Breast epithelium (tissue), 4 donors: ENCODE measurements at regions not wholly inside any gene's neighbourhood (a gene's known extent, or its start where the extent isn't known, plus 50 kb on each side); places are given as distances from the start of the nearest gene placed in this dataset.

Experiments used
- DNase-seq, 2 donors: peaks; one replicate each; pipeline ENCODE4 v3.0.0-alpha.2; 2019; ENCODE audit warnings: low spot score in 2 of 2
- H3K27ac ChIP-seq, 2 donors: fragments of 200-600 bp; sonication (generic) in 1 of 2; one replicate each; pipeline ENCODE4 v1.5.1; 2016 to 2019; ENCODE audit warnings: mild to moderate bottlenecking in 1 of 2
- H3K27me3 ChIP-seq, 2 donors: fragments of 200-600 bp; sonication (generic) in 1 of 2; one replicate each; pipeline versions ENCODE4 v1.5.1 to v1.6.0; 2017 to 2019; ENCODE audit warnings: control low read depth in 1 of 2, mild to moderate bottlenecking in 1 of 2
- H3K36me3 ChIP-seq: fragments of 200-600 bp; one replicate; pipeline ENCODE4 v1.5.1; 2019
- H3K4me1 ChIP-seq, 2 donors: fragments of 200-600 bp; sonication (generic); one replicate each; pipeline ENCODE4 v1.5.1; 2016 to 2019; ENCODE audit warnings: control low read depth in 1 of 2
- H3K4me3 ChIP-seq, 3 donors: fragments of 200-600 bp; sonication (generic); 1 replicate in 2 of 3; 2 replicates in 1 of 3; pipeline ENCODE4 v1.5.1; 2016 to 2019; ENCODE audit warnings: mild to moderate bottlenecking in 3 of 3, moderate library complexity in 2 of 3
- H3K9me3 ChIP-seq, 2 donors: fragments of 200-600 bp; sonication (generic) in 1 of 2; one replicate each; pipeline ENCODE4 v1.5.1; 2016 to 2019; ENCODE audit warnings: control low read depth in 1 of 2
- POLR2A ChIP-seq: fragments of 450-650 bp; IDR thresholded peaks from one replicate; pipeline ENCODE4 v1.6.1; 2016; ENCODE audit warnings: antibody characterized with exemption, mild to moderate bottlenecking, moderate library complexity
- POLR2AphosphoS5 ChIP-seq, 3 donors: sonication (generic); formaldehyde crosslinking; IDR thresholded peaks; one replicate each; pipeline ENCODE4 v1.6.1; 2017; ENCODE audit warnings: antibody characterized with exemption in 3 of 3
- intact Hi-C: fragments of 100-400 bp; cut with DNase I; formaldehyde crosslinking; loops from one replicate; pipeline ENCODE4 v1.15.1; 2023; ENCODE audit warnings: low total_unique reads
- TF ChIP-seq, protein P1 (sequence below), 3 donors: fragments of 450-650 bp; IDR thresholded peaks; one replicate each; pipeline ENCODE4 v1.5.1; 2016 to 2017; ENCODE audit warnings: antibody characterized with exemption in 3 of 3, mild to moderate bottlenecking in 3 of 3, moderate library complexity in 3 of 3

DNA sequence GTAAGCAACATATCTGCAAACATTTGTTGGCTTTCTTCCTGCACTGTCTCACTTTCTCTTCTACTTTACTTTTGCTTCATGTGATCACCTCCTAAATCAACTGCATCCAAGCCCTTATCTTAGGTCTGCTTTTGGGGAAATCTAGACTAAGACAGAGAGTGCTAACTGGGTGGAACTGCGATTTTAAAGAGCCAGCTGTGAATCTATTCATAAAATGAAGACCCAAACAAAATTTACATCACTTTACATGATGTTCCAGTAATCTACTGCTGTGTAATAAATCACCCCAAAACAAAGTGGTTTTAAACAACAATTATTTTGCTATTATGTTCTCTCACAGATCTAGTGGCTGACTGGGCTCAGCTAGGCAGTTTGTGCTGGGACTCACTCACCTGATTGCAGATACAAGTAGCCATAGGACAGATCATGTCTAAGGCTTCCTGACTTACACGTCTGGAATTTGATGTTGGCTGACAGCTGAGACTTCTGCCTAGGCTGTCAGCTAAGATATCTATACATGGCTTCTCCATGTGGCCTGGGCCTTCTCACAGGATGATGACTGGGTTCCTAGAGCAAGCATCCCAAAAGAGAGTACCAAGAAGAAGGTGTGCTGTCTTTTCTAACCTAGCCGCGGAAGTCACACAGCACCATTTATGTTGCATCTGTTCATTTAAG is 145.1 kb upstream of the TBCA start:
- H3K4me3 ChIP-seq, result no peak overlapping the region
- no peak for DNase-seq
- H3K36me3 ChIP-seq, result no peaks in the 10 kb centered on the region
- H3K27me3 ChIP-seq, result no peaks in the 10 kb centered on the region
- intact Hi-C loops, result no loop called here
- TF ChIP-seq POLR2A (no peak), POLR2AphosphoS5 (IDR thresholded peaks at IDR 0.05) (no peak)
- H3K9me3 ChIP-seq, result no peaks in the 10 kb centered on the region
- H3K4me1 ChIP-seq, result no peaks in the 10 kb centered on the region
- no peak overlapping the region for H3K27ac ChIP-seq

DNA sequence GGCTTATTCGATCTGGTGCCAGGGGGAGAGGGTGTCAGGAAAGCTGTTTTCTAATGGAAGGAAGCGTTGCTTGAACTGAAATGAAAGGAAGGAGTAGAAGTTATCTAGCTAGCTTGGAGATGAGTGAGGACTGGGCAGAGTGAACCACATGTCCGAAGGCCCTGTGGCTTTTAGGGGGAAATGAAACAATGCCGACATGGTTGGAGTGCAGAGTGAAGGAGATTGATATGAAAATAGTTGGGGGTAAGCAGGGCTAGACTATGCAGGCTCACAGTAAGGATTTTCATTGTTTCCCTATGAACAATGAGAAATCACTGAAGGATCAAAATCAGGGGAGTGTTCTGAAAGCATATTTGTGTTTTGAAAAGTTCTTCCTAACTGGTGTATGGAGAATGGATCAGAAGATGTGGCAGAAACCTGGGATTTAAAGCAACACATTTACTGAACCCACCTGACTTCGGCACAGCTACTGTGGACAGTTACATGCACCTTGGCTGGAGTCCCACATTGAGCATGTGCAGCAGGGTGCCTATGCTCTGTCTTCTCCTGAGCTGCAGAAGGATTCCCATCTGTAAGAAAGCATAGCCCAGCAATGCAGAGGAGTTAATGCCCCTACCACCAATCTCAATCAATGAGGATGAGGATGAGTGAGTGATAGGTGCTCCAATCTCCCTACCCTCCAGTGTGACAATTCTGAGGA is 144.4 kb upstream of the TBCA start:
- no peak for DNase-seq
- no peak overlapping the region for H3K27ac ChIP-seq
- no peak overlapping the region for H3K4me3 ChIP-seq
- no peaks in the 10 kb centered on the region for H3K4me1 ChIP-seq
- intact Hi-C loops, result no loop called here
- TF ChIP-seq POLR2A (no peak), POLR2AphosphoS5 (IDR thresholded peaks at IDR 0.05) (no peak)
- TF ChIP-seq, protein P1, sequence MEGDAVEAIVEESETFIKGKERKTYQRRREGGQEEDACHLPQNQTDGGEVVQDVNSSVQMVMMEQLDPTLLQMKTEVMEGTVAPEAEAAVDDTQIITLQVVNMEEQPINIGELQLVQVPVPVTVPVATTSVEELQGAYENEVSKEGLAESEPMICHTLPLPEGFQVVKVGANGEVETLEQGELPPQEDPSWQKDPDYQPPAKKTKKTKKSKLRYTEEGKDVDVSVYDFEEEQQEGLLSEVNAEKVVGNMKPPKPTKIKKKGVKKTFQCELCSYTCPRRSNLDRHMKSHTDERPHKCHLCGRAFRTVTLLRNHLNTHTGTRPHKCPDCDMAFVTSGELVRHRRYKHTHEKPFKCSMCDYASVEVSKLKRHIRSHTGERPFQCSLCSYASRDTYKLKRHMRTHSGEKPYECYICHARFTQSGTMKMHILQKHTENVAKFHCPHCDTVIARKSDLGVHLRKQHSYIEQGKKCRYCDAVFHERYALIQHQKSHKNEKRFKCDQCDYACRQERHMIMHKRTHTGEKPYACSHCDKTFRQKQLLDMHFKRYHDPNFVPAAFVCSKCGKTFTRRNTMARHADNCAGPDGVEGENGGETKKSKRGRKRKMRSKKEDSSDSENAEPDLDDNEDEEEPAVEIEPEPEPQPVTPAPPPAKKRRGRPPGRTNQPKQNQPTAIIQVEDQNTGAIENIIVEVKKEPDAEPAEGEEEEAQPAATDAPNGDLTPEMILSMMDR (IDR thresholded peaks at IDR 0.05), result no peak
- H3K27me3 ChIP-seq, result no peaks in the 10 kb centered on the region
- no peaks in the 10 kb centered on the region for H3K9me3 ChIP-seq
- H3K36me3 ChIP-seq, result no peaks in the 10 kb centered on the region

DNA sequence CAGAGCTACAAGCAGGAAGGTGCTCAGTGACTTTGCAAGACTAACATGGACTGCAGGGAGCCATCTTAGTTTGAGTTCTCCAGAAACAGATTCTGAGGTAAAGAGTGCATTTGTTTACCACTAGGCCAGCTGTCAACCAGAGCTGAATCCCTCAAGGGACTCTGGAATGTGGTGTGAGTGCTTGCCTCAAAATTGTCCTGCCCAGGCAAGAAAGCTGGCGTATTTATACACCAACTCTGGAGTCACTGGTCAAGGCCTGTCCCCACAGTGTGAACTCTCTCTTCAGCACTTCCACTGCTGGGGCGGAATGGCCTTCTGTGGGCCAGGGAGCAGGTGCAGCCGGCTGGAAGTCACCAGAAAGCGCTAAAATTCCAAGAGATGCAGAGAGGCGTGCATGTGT is 139.2 kb upstream of the TBCA start:
- DNase-seq, result no peak
- Histone ChIP-seq H3K36me3 (no peaks in the 10 kb centered on the region), H3K4me1 (no peaks in the 10 kb centered on the region), H3K4me3 (no peak overlapping the region), H3K9me3 (no peaks in the 10 kb centered on the region), H3K27ac (no peak overlapping the region), H3K27me3 (no peaks in the 10 kb centered on the region)
- no peak for TF ChIP-seq POLR2AphosphoS5 (IDR thresholded peaks at IDR 0.05)
- no peak for TF ChIP-seq POLR2A
- TF ChIP-seq, protein P1 (IDR thresholded peaks at IDR 0.05), result no peak
- intact Hi-C loops, result no loop called here

DNA sequence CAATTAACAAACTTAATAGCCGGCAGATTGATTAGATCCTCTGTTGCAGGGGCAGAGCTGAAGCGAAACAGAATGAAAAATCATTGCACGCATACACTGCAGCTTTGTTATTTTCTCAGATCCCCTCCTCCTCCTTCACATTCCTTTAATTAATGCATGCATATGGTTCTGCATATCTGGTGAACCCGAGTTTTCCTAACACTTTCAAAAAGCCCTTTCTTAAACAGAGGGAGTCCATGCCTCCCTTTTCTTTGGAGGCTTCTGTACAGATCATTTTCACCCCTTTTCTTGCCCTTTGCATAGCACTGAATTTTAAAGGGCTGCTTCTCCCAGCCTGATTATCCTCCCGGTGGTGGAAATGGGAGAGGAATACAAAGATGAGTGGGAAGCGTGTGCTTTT is 136.6 kb upstream of the TBCA start:
- no peak for TF ChIP-seq POLR2A
- TF ChIP-seq, protein P1 (IDR thresholded peaks at IDR 0.05), result no peak
- no peak for TF ChIP-seq POLR2AphosphoS5 (IDR thresholded peaks at IDR 0.05)
- H3K4me3 ChIP-seq, result no peak overlapping the region
- DNase-seq, result no peak
- no peak overlapping the region for H3K27ac ChIP-seq
- H3K27me3 ChIP-seq, result no peaks in the 10 kb centered on the region
- no peaks in the 10 kb centered on the region for H3K9me3 ChIP-seq
- intact Hi-C loops, result no loop called here
- no peaks in the 10 kb centered on the region for H3K36me3 ChIP-seq
- no peaks in the 10 kb centered on the region for H3K4me1 ChIP-seq

DNA sequence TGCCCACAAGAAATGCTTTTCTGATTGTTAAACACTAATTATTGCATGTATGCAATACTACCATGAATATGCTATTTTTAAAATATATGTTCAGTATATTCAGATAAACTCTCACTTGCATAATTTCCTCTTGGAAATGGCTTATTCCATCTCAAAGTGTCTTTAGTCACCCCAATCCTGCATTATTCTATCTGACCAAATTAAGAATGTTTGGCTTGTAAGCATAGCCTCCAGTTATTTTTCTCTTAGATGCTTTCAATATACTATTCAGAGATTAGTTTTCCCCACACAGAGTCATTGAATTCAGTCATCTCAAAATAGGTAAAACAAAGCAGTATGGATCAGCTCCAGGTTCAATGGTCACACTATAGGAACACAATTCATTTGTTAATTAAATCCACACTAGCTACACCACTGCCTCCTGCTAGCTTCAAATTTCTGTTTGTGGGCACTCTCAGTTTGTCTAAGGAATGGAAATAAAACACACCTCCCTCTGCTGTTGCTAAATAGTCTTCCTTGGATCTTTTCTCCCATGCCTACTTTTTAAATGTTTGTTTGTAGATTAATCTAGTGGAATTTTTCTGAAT is 134.6 kb upstream of the TBCA start:
- Histone ChIP-seq H3K4me1 (no peaks in the 10 kb centered on the region), H3K4me3 (no peak overlapping the region), H3K27ac (no peak overlapping the region), H3K27me3 (no peaks in the 10 kb centered on the region), H3K36me3 (no peaks in the 10 kb centered on the region), H3K9me3 (no peaks in the 10 kb centered on the region)
- TF ChIP-seq POLR2AphosphoS5 (IDR thresholded peaks at IDR 0.05) (no peak), POLR2A (no peak)
- TF ChIP-seq, protein P1 (IDR thresholded peaks at IDR 0.05), result no peak
- DNase-seq, result no peak
- intact Hi-C loops, result no loop called here
